COLO668 (cell line): ENCODE measurements at regions not wholly inside any gene's neighbourhood (a gene's known extent, or its start where the extent isn't known, plus 50 kb on each side); places are given as distances from the start of the nearest gene placed in this dataset.
"Not testable (repeated sequence)": the region's sequence is repeated elsewhere in the genome, so short reads cannot be mapped to it uniquely, and the experiment has no call there.

ENCODE experiments used
- DNase-seq: peaks from one replicate; lab custom pipeline; 2025; ENCODE audit not compliant: unreplicated experiment; lab: John Stamatoyannopoulos, UW

- no peak for DNase-seq
Observed at GRCh38 chr1:213457733-213458132, 406.7 kb downstream of the RPS6KC1 start.

GRCh38 chr1:213462374-213462773 lies 411.3 kb downstream of the RPS6KC1 start:
- DNase-seq = not testable (repeated sequence)

- no peak for DNase-seq
Observed at GRCh38 chr1:213464786-213465460, 413.9 kb downstream of the RPS6KC1 start.

- no peak for DNase-seq
Observed at GRCh38 chr1:213466541-213466940, 415.5 kb downstream of the RPS6KC1 start.

GRCh38 chr1:213474054-213474453 lies 423.0 kb downstream of the RPS6KC1 start:
- DNase-seq = no peak

GRCh38 chr1:213481395-213481794 lies 430.4 kb downstream of the RPS6KC1 start:
- DNase-seq = no peak

- no peak for DNase-seq
Observed at GRCh38 chr1:213484333-213484732, 433.3 kb downstream of the RPS6KC1 start.

GRCh38 chr1:213484758-213485157 lies 433.7 kb downstream of the RPS6KC1 start:
- DNase-seq = no peak

- no peak for DNase-seq
Observed at GRCh38 chr1:213486488-213486887, 435.4 kb downstream of the RPS6KC1 start.

- no peak for DNase-seq
Observed at GRCh38 chr1:213491468-213491867, 440.4 kb downstream of the RPS6KC1 start.

- DNase-seq = no peak
Observed at GRCh38 chr1:213492161-213493041, 441.4 kb downstream of the RPS6KC1 start.

- DNase-seq = no peak
Observed at GRCh38 chr1:213499444-213499843, 448.4 kb downstream of the RPS6KC1 start.

GRCh38 chr1:213507472-213508223 lies 456.6 kb downstream of the RPS6KC1 start:
- peak; percentile 61 for DNase-seq

- no peak for DNase-seq
Observed at GRCh38 chr1:213511173-213511572, 460.1 kb downstream of the RPS6KC1 start.

- no peak for DNase-seq
Observed at GRCh38 chr1:213512316-213512715, 461.3 kb downstream of the RPS6KC1 start.

GRCh38 chr1:213513006-213513405 lies 462.0 kb downstream of the RPS6KC1 start:
- no peak for DNase-seq

GRCh38 chr1:213514408-213515179 lies 463.6 kb downstream of the RPS6KC1 start:
- DNase-seq = not testable (repeated sequence)

GRCh38 chr1:213519098-213519497 lies 468.1 kb downstream of the RPS6KC1 start:
- DNase-seq = no peak

- no peak for DNase-seq
Observed at GRCh38 chr1:213521206-213521605, 466.6 kb upstream of the PROX1 start.

- no peak for DNase-seq
Observed at GRCh38 chr1:213523781-213524398, 463.9 kb upstream of the PROX1 start.
